H1 (cell line): ENCODE measurements at regions not wholly inside any gene's neighbourhood (a gene's known extent, or its start where the extent isn't known, plus 50 kb on each side); places are given as distances from the start of the nearest gene placed in this dataset.

Experiments
- KDM1A ChIP-seq: fragments of 200-600, 300-600 bp; sonication (generic); IDR thresholded peaks from 2 replicates; pipeline ENCODE4 v1.7.1; 2016; ENCODE audit warnings: mild to moderate bottlenecking, low read length, borderline replicate concordance
- MAFK ChIP-seq: IDR thresholded peaks from 2 replicates; pipeline ENCODE4 v1.6.1; 2012; ENCODE audit warnings: low read depth, mild to moderate bottlenecking, improper control_type of control experiment, low read length
- NRF1 ChIP-seq: IDR thresholded peaks from 2 replicates; pipeline ENCODE4 v1.6.1; 2011; ENCODE audit warnings: mild to moderate bottlenecking, low read depth, low read length, improper control_type of control experiment
- RAD21 ChIP-seq, 2 experiments: IDR thresholded peaks in 1 of 2; conservative IDR thresholded peaks in 1 of 2; 2 replicates each; pipeline ENCODE4 v1.6.1; 2011; ENCODE audit warnings: low read depth in 2 of 2, low read length in 2 of 2, improper control_type of control experiment in 1 of 2, inconsistent platforms in 1 of 2, mild to moderate bottlenecking in 1 of 2, moderate library complexity in 1 of 2
- RNF2 ChIP-seq: fragments of 200-900, 300-1000 bp; sonication (generic); IDR thresholded peaks from 2 replicates; pipeline ENCODE4 v1.7.1; 2016; ENCODE audit warnings: borderline replicate concordance, low read depth, mild to moderate bottlenecking, antibody characterized with exemption, low read length; ENCODE audit not compliant: poor library complexity, severe bottlenecking; ENCODE audit errors: missing control alignments
- SP4 ChIP-seq: IDR thresholded peaks from 2 replicates; pipeline ENCODE4 v1.6.1; 2012; ENCODE audit warnings: low read length, inconsistent platforms
- YY1 ChIP-seq: IDR thresholded peaks from 2 replicates; pipeline ENCODE4 v1.6.1; 2011; ENCODE audit warnings: low read depth, mild to moderate bottlenecking, low read length
- TF ChIP-seq, protein P1 (sequence below): fragments of 300-600 bp; sonication (generic); IDR thresholded peaks from 2 replicates; pipeline ENCODE4 v1.7.1; 2012; ENCODE audit warnings: low read length, moderate library complexity, mild to moderate bottlenecking, inconsistent platforms; ENCODE audit not compliant: insufficient replicate concordance
- TF ChIP-seq, protein P2 (sequence below): IDR thresholded peaks from 2 replicates; pipeline ENCODE4 v1.6.1; 2011; ENCODE audit warnings: low read depth, mild to moderate bottlenecking, low read length; ENCODE audit not compliant: insufficient read depth

DNA sequence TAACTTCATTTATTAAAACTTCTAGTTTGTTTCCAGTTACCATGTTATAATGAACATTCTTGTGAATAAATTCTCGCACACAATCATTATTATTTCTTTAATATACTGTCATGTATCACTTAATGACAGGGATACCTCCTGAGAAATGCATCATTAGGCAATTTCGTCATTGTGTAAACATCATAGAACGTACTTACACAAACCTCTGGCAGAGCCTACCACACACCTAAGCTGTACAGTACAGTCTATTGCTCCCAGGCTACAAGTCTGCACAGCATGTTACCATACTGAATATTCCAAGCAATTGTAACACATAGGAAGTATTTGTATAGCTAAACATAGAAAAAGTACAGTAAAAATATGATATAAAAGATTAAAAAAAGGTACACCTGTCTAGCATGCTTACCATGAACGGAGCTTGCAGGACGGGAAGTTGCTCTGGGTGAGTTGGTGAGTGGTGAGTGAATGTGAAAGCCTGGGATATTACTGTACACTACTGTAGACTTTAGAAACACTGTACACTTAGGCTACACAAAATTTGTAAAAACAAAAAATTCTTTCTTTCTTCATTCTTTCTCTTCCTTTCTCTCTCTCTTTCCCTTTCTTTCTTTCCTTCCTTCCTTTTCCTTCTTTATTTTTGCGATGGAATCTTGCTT is 268.2 kb upstream of the SOX4 start (continued):
- TF ChIP-seq, protein P1, sequence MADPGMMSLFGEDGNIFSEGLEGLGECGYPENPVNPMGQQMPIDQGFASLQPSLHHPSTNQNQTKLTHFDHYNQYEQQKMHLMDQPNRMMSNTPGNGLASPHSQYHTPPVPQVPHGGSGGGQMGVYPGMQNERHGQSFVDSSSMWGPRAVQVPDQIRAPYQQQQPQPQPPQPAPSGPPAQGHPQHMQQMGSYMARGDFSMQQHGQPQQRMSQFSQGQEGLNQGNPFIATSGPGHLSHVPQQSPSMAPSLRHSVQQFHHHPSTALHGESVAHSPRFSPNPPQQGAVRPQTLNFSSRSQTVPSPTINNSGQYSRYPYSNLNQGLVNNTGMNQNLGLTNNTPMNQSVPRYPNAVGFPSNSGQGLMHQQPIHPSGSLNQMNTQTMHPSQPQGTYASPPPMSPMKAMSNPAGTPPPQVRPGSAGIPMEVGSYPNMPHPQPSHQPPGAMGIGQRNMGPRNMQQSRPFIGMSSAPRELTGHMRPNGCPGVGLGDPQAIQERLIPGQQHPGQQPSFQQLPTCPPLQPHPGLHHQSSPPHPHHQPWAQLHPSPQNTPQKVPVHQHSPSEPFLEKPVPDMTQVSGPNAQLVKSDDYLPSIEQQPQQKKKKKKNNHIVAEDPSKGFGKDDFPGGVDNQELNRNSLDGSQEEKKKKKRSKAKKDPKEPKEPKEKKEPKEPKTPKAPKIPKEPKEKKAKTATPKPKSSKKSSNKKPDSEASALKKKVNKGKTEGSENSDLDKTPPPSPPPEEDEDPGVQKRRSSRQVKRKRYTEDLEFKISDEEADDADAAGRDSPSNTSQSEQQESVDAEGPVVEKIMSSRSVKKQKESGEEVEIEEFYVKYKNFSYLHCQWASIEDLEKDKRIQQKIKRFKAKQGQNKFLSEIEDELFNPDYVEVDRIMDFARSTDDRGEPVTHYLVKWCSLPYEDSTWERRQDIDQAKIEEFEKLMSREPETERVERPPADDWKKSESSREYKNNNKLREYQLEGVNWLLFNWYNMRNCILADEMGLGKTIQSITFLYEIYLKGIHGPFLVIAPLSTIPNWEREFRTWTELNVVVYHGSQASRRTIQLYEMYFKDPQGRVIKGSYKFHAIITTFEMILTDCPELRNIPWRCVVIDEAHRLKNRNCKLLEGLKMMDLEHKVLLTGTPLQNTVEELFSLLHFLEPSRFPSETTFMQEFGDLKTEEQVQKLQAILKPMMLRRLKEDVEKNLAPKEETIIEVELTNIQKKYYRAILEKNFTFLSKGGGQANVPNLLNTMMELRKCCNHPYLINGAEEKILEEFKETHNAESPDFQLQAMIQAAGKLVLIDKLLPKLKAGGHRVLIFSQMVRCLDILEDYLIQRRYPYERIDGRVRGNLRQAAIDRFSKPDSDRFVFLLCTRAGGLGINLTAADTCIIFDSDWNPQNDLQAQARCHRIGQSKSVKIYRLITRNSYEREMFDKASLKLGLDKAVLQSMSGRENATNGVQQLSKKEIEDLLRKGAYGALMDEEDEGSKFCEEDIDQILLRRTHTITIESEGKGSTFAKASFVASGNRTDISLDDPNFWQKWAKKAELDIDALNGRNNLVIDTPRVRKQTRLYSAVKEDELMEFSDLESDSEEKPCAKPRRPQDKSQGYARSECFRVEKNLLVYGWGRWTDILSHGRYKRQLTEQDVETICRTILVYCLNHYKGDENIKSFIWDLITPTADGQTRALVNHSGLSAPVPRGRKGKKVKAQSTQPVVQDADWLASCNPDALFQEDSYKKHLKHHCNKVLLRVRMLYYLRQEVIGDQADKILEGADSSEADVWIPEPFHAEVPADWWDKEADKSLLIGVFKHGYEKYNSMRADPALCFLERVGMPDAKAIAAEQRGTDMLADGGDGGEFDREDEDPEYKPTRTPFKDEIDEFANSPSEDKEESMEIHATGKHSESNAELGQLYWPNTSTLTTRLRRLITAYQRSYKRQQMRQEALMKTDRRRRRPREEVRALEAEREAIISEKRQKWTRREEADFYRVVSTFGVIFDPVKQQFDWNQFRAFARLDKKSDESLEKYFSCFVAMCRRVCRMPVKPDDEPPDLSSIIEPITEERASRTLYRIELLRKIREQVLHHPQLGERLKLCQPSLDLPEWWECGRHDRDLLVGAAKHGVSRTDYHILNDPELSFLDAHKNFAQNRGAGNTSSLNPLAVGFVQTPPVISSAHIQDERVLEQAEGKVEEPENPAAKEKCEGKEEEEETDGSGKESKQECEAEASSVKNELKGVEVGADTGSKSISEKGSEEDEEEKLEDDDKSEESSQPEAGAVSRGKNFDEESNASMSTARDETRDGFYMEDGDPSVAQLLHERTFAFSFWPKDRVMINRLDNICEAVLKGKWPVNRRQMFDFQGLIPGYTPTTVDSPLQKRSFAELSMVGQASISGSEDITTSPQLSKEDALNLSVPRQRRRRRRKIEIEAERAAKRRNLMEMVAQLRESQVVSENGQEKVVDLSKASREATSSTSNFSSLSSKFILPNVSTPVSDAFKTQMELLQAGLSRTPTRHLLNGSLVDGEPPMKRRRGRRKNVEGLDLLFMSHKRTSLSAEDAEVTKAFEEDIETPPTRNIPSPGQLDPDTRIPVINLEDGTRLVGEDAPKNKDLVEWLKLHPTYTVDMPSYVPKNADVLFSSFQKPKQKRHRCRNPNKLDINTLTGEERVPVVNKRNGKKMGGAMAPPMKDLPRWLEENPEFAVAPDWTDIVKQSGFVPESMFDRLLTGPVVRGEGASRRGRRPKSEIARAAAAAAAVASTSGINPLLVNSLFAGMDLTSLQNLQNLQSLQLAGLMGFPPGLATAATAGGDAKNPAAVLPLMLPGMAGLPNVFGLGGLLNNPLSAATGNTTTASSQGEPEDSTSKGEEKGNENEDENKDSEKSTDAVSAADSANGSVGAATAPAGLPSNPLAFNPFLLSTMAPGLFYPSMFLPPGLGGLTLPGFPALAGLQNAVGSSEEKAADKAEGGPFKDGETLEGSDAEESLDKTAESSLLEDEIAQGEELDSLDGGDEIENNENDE: no peak
- TF ChIP-seq YY1 (no peak), MAFK (no peak), SP4 (no peak), RNF2 (no peak), NRF1 (no peak), RAD21 (IDR thresholded peaks at IDR 0.05 in 1 of 2, conservative IDR thresholded peaks at IDR 0.05 in 1 of 2; ENCODE audit: low read depth in 2 of 2, low read length in 2 of 2) (no peak), KDM1A (no peak)
- TF ChIP-seq, protein P2, sequence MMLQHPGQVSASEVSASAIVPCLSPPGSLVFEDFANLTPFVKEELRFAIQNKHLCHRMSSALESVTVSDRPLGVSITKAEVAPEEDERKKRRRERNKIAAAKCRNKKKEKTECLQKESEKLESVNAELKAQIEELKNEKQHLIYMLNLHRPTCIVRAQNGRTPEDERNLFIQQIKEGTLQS: no peak
